ENCODE measurements at regions not wholly inside any gene's neighbourhood (a gene's known extent, or its start where the extent isn't known, plus 50 kb on each side); places are given as distances from the start of the nearest gene placed in this dataset.

DNA sequence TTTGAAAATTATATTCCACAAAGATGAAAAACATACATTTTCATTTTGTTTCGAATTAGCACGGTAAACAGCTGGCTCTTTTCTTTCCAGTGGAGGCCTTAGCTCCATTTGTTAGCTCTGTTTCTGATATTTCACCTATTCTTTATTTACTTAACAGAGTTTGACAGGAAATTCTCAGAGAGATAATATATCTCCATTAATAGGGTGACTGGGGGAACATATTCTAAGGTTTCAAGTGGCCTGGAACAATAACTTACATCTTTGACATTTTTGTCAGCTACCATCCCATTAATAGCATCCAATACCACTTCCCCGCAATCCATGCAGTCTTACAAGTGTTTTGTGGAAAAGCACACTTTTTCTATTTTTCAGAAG is 577.6 kb upstream of the MDFIC2 start:
- TF ChIP-seq POLR2A (IDR thresholded peaks at IDR 0.05; ENCODE audit: low read depth, low read length) (no peak), POLR2AphosphoS5 (IDR thresholded peaks at IDR 0.05; ENCODE audit: low read depth, low read length) (no peak)
